Liver (tissue), 8 donors: ENCODE measurements at regions not wholly inside any gene's neighbourhood (a gene's known extent, or its start where the extent isn't known, plus 50 kb on each side); places are given as distances from the start of the nearest gene placed in this dataset.
"Not testable (repeated sequence)": the region's sequence is repeated elsewhere in the genome, so short reads cannot be mapped to it uniquely, and the experiment has no call there.

Source experiments
- DNase-seq: peaks from one replicate; pipeline ENCODE4 v3.0.0-alpha.2; 2017; ENCODE audit warnings: low spot score
- H3K27ac ChIP-seq, 2 donors: one replicate each; pipeline ENCODE4 v1.7.0; 2013; ENCODE audit warnings: inconsistent platforms in 2 of 2, low read length in 2 of 2, control low read depth in 1 of 2, low read depth in 1 of 2, mild to moderate bottlenecking in 1 of 2
- H3K27me3 ChIP-seq, 4 donors: one replicate each; pipeline versions ENCODE4 v1.6.1 to v1.7.0; 2013; ENCODE audit warnings: low read length in 3 of 4, inconsistent platforms in 1 of 4, mild to moderate bottlenecking in 1 of 4, moderate library complexity in 1 of 4; ENCODE audit not compliant: control insufficient read depth in 4 of 4, insufficient read depth in 4 of 4
- H3K36me3 ChIP-seq, 4 donors: one replicate each; pipeline versions ENCODE4 v1.6.1 to v1.7.0; 2013; ENCODE audit warnings: low read length in 3 of 4, mild to moderate bottlenecking in 3 of 4, low read depth in 1 of 4, moderate library complexity in 1 of 4; ENCODE audit not compliant: control insufficient read depth in 4 of 4, insufficient read depth in 3 of 4
- H3K4me1 ChIP-seq, 4 donors: one replicate each; pipeline versions ENCODE4 v1.6.1 to v1.7.0; 2013; ENCODE audit warnings: low read length in 3 of 4, mild to moderate bottlenecking in 3 of 4, moderate library complexity in 1 of 4; ENCODE audit not compliant: control insufficient read depth in 4 of 4, insufficient read depth in 4 of 4
- H3K4me3 ChIP-seq, 3 donors: one replicate each; pipeline versions ENCODE4 v1.6.1 to v1.7.0; 2013; ENCODE audit warnings: low read length in 3 of 3, control low read depth in 1 of 3, low read depth in 1 of 3, mild to moderate bottlenecking in 1 of 3
- H3K9ac ChIP-seq, 2 donors: one replicate each; pipeline ENCODE4 v1.7.0; 2013; ENCODE audit warnings: low read length in 2 of 2, mild to moderate bottlenecking in 2 of 2, moderate library complexity in 2 of 2, control low read depth in 1 of 2, low read depth in 1 of 2
- H3K9me3 ChIP-seq, 4 donors: one replicate each; pipeline versions ENCODE4 v1.6.1 to v1.7.0; 2013; ENCODE audit warnings: low read length in 3 of 4; ENCODE audit not compliant: control insufficient read depth in 4 of 4
- ATF3 ChIP-seq: IDR thresholded peaks from 2 replicates; pipeline ENCODE4 v1.6.1; 2016; ENCODE audit warnings: antibody characterized with exemption
- CTCF ChIP-seq: fragments of 150-350 bp; IDR thresholded peaks from 2 replicates; pipeline ENCODE4 v1.5.1; 2017; ENCODE audit warnings: improper control_type of control experiment, low read depth, low read length; ENCODE audit not compliant: missing input control
- EGR1 ChIP-seq, 2 donors: IDR thresholded peaks; 2 replicates each; pipeline ENCODE4 v1.6.1; 2016 to 2018; ENCODE audit warnings: antibody characterized with exemption in 2 of 2, low read depth in 2 of 2
- FOXA2 ChIP-seq: IDR thresholded peaks from 2 replicates; pipeline ENCODE4 v1.6.1; 2016; ENCODE audit warnings: antibody characterized with exemption
- GABPA ChIP-seq, 2 donors: IDR thresholded peaks in 1 of 2; conservative IDR thresholded peaks in 1 of 2; 2 replicates each; pipeline ENCODE4 v1.6.1; 2016; ENCODE audit warnings: antibody characterized with exemption in 2 of 2, mild to moderate bottlenecking in 1 of 2, moderate library complexity in 1 of 2
- HNF4A ChIP-seq, 2 donors: conservative IDR thresholded peaks; 2 replicates each; pipeline ENCODE4 v1.6.1; 2016; ENCODE audit warnings: antibody characterized with exemption in 2 of 2, mild to moderate bottlenecking in 2 of 2
- HNF4G ChIP-seq: IDR thresholded peaks from 2 replicates; pipeline ENCODE4 v1.6.1; 2016; ENCODE audit warnings: antibody characterized with exemption
- JUND ChIP-seq, 2 donors: IDR thresholded peaks; 2 replicates each; pipeline ENCODE4 v1.6.1; 2016; ENCODE audit warnings: antibody characterized with exemption in 2 of 2
- MAX ChIP-seq: IDR thresholded peaks from 2 replicates; pipeline ENCODE4 v1.6.1; 2016; ENCODE audit warnings: antibody characterized with exemption
- NR2F2 ChIP-seq: IDR thresholded peaks from 2 replicates; pipeline ENCODE4 v1.6.1; 2016; ENCODE audit warnings: antibody characterized with exemption
- RAD21 ChIP-seq, 2 donors: IDR thresholded peaks; 2 replicates each; pipeline ENCODE4 v1.6.1; 2016; ENCODE audit warnings: antibody characterized with exemption in 2 of 2, mild to moderate bottlenecking in 2 of 2
- REST ChIP-seq: IDR thresholded peaks from 2 replicates; pipeline ENCODE4 v1.6.1; 2016; ENCODE audit warnings: antibody characterized with exemption, mild to moderate bottlenecking
- RXRA ChIP-seq, 2 donors: IDR thresholded peaks; 2 replicates each; pipeline ENCODE4 v1.6.1; 2017 to 2018; ENCODE audit warnings: antibody characterized with exemption in 2 of 2, mild to moderate bottlenecking in 1 of 2
- SP1 ChIP-seq: IDR thresholded peaks from 2 replicates; pipeline ENCODE4 v1.6.1; 2018; ENCODE audit warnings: antibody characterized with exemption, mild to moderate bottlenecking
- TAF1 ChIP-seq: conservative IDR thresholded peaks from 2 replicates; pipeline ENCODE4 v1.6.1; 2016; ENCODE audit warnings: antibody characterized with exemption, mild to moderate bottlenecking
- YY1 ChIP-seq: IDR thresholded peaks from 2 replicates; pipeline ENCODE4 v1.6.1; 2016; ENCODE audit warnings: antibody characterized with exemption, mild to moderate bottlenecking
- WGBS: extraction: QIAGEN DNeasy Blood & Tissue Kit; methylation state at CpG from one replicate; pipeline ENCODE4 v1.1.7; 2013; 5-methylcytosine and 5-hydroxymethylcytosine counted together
- TF ChIP-seq, protein P1 (sequence below): IDR thresholded peaks from 2 replicates; pipeline ENCODE4 v1.6.1; 2016; ENCODE audit warnings: antibody characterized with exemption
- donor health status: healthy.
- donor health status: healthy.
- donor health status: healthy.
- donor health status: healthy.
- donor health status: healthy.

DNA sequence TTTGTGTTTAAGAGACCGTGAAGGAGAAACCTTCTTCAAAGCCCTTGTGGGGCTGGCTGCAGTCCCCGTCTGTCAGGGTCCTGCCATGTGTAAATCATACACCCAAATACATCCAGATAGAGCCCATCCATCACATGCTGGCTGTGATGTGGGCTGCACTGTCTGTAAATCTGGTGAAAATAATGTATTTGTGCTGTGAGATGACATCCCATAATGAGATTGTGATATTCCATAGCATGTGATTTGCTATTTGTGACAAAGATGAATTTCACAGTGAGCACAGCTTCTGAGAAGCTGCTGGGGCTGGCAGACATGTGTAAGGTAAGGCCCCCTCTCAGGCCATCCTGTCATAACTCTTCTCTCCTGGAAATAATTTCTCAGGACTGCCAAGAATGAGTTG is 114.3 kb upstream of the MB21D2 start:
- H3K4me1 ChIP-seq = no peaks in the 10 kb centered on the region
- 68% methylated on average over 2 of the region's 2 CpGs for WGBS
- no peak overlapping the region for H3K9ac ChIP-seq
- TF ChIP-seq RAD21 (IDR thresholded peaks at IDR 0.05) (no peak), TAF1 (no peak), NR2F2 (no peak), EGR1 (IDR thresholded peaks at IDR 0.05; ENCODE audit: low read depth in 2 of 2) (no peak), ATF3 (no peak), HNF4G (no peak), HNF4A (conservative IDR thresholded peaks at IDR 0.05) (no peak), REST (no peak)
- TF ChIP-seq, protein P1, sequence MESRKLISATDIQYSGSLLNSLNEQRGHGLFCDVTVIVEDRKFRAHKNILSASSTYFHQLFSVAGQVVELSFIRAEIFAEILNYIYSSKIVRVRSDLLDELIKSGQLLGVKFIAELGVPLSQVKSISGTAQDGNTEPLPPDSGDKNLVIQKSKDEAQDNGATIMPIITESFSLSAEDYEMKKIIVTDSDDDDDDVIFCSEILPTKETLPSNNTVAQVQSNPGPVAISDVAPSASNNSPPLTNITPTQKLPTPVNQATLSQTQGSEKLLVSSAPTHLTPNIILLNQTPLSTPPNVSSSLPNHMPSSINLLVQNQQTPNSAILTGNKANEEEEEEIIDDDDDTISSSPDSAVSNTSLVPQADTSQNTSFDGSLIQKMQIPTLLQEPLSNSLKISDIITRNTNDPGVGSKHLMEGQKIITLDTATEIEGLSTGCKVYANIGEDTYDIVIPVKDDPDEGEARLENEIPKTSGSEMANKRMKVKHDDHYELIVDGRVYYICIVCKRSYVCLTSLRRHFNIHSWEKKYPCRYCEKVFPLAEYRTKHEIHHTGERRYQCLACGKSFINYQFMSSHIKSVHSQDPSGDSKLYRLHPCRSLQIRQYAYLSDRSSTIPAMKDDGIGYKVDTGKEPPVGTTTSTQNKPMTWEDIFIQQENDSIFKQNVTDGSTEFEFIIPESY = no peak
- H3K27ac ChIP-seq = no peak overlapping the region
- no peaks in the 10 kb centered on the region for H3K36me3 ChIP-seq
- DNase-seq = no peak
- peaks cover 0 to 6% (median 0%) of the 10 kb centered on the region in 4 donors for H3K27me3 ChIP-seq
- no peak overlapping the region for H3K4me3 ChIP-seq
- H3K9me3 ChIP-seq = no peaks in the 10 kb centered on the region

DNA sequence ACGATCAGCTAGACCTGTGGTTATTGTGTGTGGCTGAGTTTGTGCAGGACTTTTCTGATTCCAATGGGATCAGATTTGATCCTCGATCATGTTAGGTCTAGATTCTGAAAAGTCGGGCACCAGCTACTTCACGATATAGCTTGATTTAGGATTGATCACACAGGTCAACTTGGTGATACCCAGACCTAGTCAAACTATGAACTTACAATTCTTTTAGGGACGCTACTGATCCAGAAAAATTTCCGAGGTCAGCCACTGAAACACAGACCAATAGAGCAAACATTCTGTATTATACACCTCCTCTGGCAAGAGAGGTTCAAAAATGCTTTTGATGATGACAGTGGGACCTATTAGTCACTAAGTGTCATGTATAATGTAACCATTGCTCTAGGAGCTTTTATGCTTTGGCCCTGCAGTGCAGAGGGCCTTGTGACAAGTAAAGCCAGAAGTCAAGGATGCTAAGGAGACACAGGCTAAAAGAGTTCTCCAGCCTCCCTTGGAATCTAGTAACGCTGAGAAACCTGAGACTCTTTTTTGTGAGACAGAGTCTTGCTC is 115.6 kb upstream of the MB21D2 start:
- H3K27ac ChIP-seq = no peak overlapping the region
- WGBS = 87% methylated on average over 7 of the region's 7 CpGs
- no peaks in the 10 kb centered on the region for H3K9me3 ChIP-seq
- no peaks in the 10 kb centered on the region for H3K4me1 ChIP-seq
- no peak overlapping the region for H3K9ac ChIP-seq
- H3K36me3 ChIP-seq = no peaks in the 10 kb centered on the region
- DNase-seq = no peak
- H3K27me3 ChIP-seq = peaks cover 0 to 6% (median 0%) of the 10 kb centered on the region in 4 donors
- no peak overlapping the region for H3K4me3 ChIP-seq
- TF ChIP-seq GABPA (IDR thresholded peaks at IDR 0.05 in 1 of 2, conservative IDR thresholded peaks at IDR 0.05 in 1 of 2) (no peak), NR2F2 (no peak), EGR1 (IDR thresholded peaks at IDR 0.05; ENCODE audit: low read depth in 2 of 2) (no peak), RXRA (IDR thresholded peaks at IDR 0.05) (no peak), ATF3 (no peak), YY1 (no peak), HNF4A (conservative IDR thresholded peaks at IDR 0.05) (no peak), MAX (no peak), HNF4G (no peak), CTCF (no peak), RAD21 (IDR thresholded peaks at IDR 0.05) (no peak), FOXA2 (no peak), SP1 (no peak), JUND (IDR thresholded peaks at IDR 0.05) (no peak)
- TF ChIP-seq, protein P1 = no peak

DNA sequence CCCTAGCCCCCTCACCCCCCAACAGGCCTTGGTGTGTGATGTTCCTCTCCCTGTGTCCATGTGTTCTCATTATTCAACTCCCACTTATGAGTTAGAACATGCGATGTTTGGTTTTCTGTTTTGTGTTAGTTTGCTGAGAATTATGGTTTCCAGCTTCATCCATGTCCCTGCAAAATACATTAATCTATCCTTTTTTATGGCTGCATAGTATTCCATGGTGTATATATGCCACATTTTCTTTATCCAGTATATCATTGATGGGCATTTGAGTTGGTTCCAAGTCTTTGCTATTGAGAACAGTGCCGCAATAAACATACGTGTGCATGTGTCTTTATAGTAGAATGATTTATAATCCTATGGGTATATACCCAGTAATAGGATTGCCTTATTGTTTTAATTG is 120.2 kb upstream of the MB21D2 start:
- not testable (repeated sequence) for H3K27ac ChIP-seq, H3K27me3 ChIP-seq, H3K36me3 ChIP-seq, H3K4me3 ChIP-seq, H3K9ac ChIP-seq, H3K4me1 ChIP-seq, DNase-seq, H3K9me3 ChIP-seq
- WGBS = 95% methylated on average over 3 of the region's 3 CpGs
